Progenitor cell of endocrine pancreas (in vitro differentiated cells): ENCODE measurements at regions not wholly inside any gene's neighbourhood (a gene's known extent, or its start where the extent isn't known, plus 50 kb on each side); places are given as distances from the start of the nearest gene placed in this dataset.

ENCODE experiments used
- DNase-seq: peaks from one replicate; pipeline ENCODE4 v3.0.0; 2021; ENCODE audit warnings: low spot score; ENCODE audit not compliant: unreplicated experiment
- H3K27ac Mint-ChIP-seq: 2 replicates; pipeline ENCODE4 v1.8.0; 2021; ENCODE audit warnings: mild to moderate bottlenecking, moderate library complexity, mixed read lengths
- H3K27me3 Mint-ChIP-seq: 2 replicates; pipeline ENCODE4 v1.8.0; 2021; ENCODE audit warnings: mixed read lengths
- H3K36me3 Mint-ChIP-seq: 2 replicates; pipeline ENCODE4 v1.8.0; 2022; ENCODE audit warnings: mixed read lengths; ENCODE audit not compliant: insufficient read depth
- H3K4me1 Mint-ChIP-seq: 2 replicates; pipeline ENCODE4 v1.8.0; 2021; ENCODE audit warnings: low read depth, mixed read lengths
- H3K4me3 Mint-ChIP-seq: 2 replicates; pipeline ENCODE4 v1.8.0; 2021; ENCODE audit warnings: low read depth, mild to moderate bottlenecking, moderate library complexity, mixed read lengths
- H3K9me3 Mint-ChIP-seq: 2 replicates; pipeline ENCODE4 v1.8.0; 2021; ENCODE audit warnings: low read depth, mixed read lengths
- CTCF ChIP-seq: fragments of 200-600 bp; sonication (generic); IDR thresholded peaks from one replicate; pipeline ENCODE4 v1.5.0; 2021; ENCODE audit warnings: antibody characterized with exemption, mild to moderate bottlenecking; ENCODE audit not compliant: unreplicated experiment

GRCh38 chr2:158894078-158894477 lies 74.4 kb upstream of the TANC1 start:
- Mint-ChIP-seq H3K4me3 (no peak overlapping the region), H3K27me3 (no peaks in the 10 kb centered on the region), H3K4me1 (peaks cover 12% of the 10 kb centered on the region), H3K27ac (no peak overlapping the region), H3K36me3 (no peaks in the 10 kb centered on the region), H3K9me3 (peaks cover 3% of the 10 kb centered on the region)
- DNase-seq = no peak
- TF ChIP-seq CTCF = no peak

- no peak overlapping the region for H3K4me3 Mint-ChIP-seq
- peak; percentile 37 for TF ChIP-seq CTCF
- no peaks in the 10 kb centered on the region for H3K9me3 Mint-ChIP-seq
- H3K27me3 Mint-ChIP-seq = no peaks in the 10 kb centered on the region
- no peak for DNase-seq
- peak overlapping the region; percentile 24 for H3K27ac Mint-ChIP-seq
- H3K36me3 Mint-ChIP-seq = no peaks in the 10 kb centered on the region
- H3K4me1 Mint-ChIP-seq = peaks cover 12% of the 10 kb centered on the region
Measured at GRCh38 chr2:158894572-158894971, 73.9 kb upstream of the TANC1 start.

GRCh38 chr2:158900345-158900744 lies 68.1 kb upstream of the TANC1 start:
- H3K27ac Mint-ChIP-seq = no peak overlapping the region
- no peak for TF ChIP-seq CTCF
- no peaks in the 10 kb centered on the region for H3K27me3 Mint-ChIP-seq
- no peak overlapping the region for H3K4me3 Mint-ChIP-seq
- no peaks in the 10 kb centered on the region for H3K4me1 Mint-ChIP-seq
- no peak for DNase-seq
- H3K36me3 Mint-ChIP-seq = no peaks in the 10 kb centered on the region
- H3K9me3 Mint-ChIP-seq = no peaks in the 10 kb centered on the region

- H3K4me3 Mint-ChIP-seq = no peak overlapping the region
- DNase-seq = no peak
- H3K27ac Mint-ChIP-seq = no peak overlapping the region
- H3K27me3 Mint-ChIP-seq = no peaks in the 10 kb centered on the region
- no peak for TF ChIP-seq CTCF
- no peaks in the 10 kb centered on the region for H3K4me1 Mint-ChIP-seq
- H3K36me3 Mint-ChIP-seq = no peaks in the 10 kb centered on the region
- no peaks in the 10 kb centered on the region for H3K9me3 Mint-ChIP-seq
Measured at GRCh38 chr2:158902005-158902398, 66.4 kb upstream of the TANC1 start.

GRCh38 chr2:158903711-158904405 lies 64.6 kb upstream of the TANC1 start:
- Mint-ChIP-seq H3K36me3 (no peaks in the 10 kb centered on the region), H3K4me1 (no peaks in the 10 kb centered on the region), H3K9me3 (no peaks in the 10 kb centered on the region), H3K27ac (no peak overlapping the region), H3K27me3 (no peaks in the 10 kb centered on the region), H3K4me3 (no peak overlapping the region)
- no peak for TF ChIP-seq CTCF
- DNase-seq = no peak
